Femur (tissue), 1 donor: ENCODE measurements at regions not wholly inside any gene's neighbourhood (a gene's known extent, or its start where the extent isn't known, plus 50 kb on each side); places are given as distances from the start of the nearest gene placed in this dataset.

Source experiments
- DNase-seq: peaks from one replicate; pipeline ENCODE4 v3.0.0-alpha.2; 2017

- no peak for DNase-seq
Observed at GRCh38 chr1:87225171-87225570, 103.5 kb upstream of the LMO4 start.

- DNase-seq: peak; percentile 84
Observed at GRCh38 chr1:87226341-87226760, 102.3 kb upstream of the LMO4 start.

- DNase-seq: no peak
Observed at GRCh38 chr1:87227651-87228050, 101.0 kb upstream of the LMO4 start.

- no peak for DNase-seq
Observed at GRCh38 chr1:87230501-87230900, 98.2 kb upstream of the LMO4 start.

GRCh38 chr1:87231703-87232367, 96.8 kb upstream of the LMO4 start:
- DNase-seq: no peak

GRCh38 chr1:87236585-87236984, 92.1 kb upstream of the LMO4 start:
- DNase-seq: no peak

- no peak for DNase-seq
Observed at GRCh38 chr1:87239997-87240605, 88.6 kb upstream of the LMO4 start.

GRCh38 chr1:87240661-87241285, 87.9 kb upstream of the LMO4 start:
- no peak for DNase-seq

- no peak for DNase-seq
Observed at GRCh38 chr1:87242445-87243185, 86.1 kb upstream of the LMO4 start.

- no peak for DNase-seq
Observed at GRCh38 chr1:87243573-87243972, 85.1 kb upstream of the LMO4 start.

- peak; percentile 47 for DNase-seq
Observed at GRCh38 chr1:87246436-87246835, 82.2 kb upstream of the LMO4 start.

GRCh38 chr1:87249803-87250202, 78.9 kb upstream of the LMO4 start:
- no peak for DNase-seq

GRCh38 chr1:87250336-87250735, 78.3 kb upstream of the LMO4 start:
- no peak for DNase-seq

- DNase-seq: no peak
Observed at GRCh38 chr1:87252406-87252805, 76.3 kb upstream of the LMO4 start.

GRCh38 chr1:87262688-87263087, 66.0 kb upstream of the LMO4 start:
- no peak for DNase-seq

- no peak for DNase-seq
Observed at GRCh38 chr1:87263281-87263680, 65.4 kb upstream of the LMO4 start.

- no peak for DNase-seq
Observed at GRCh38 chr1:87263785-87264184, 64.9 kb upstream of the LMO4 start.

GRCh38 chr1:87264976-87265375, 63.7 kb upstream of the LMO4 start:
- no peak for DNase-seq

- DNase-seq: no peak
Observed at GRCh38 chr1:87265786-87266185, 62.9 kb upstream of the LMO4 start.

GRCh38 chr1:87268111-87268510, 60.6 kb upstream of the LMO4 start:
- DNase-seq: no peak

- no peak for DNase-seq
Observed at GRCh38 chr1:87269921-87270320, 58.8 kb upstream of the LMO4 start.

- DNase-seq: no peak
Observed at GRCh38 chr1:87273291-87273690, 55.4 kb upstream of the LMO4 start.

GRCh38 chr1:87274851-87275250, 53.8 kb upstream of the LMO4 start:
- no peak for DNase-seq
